A673 (cell line): ENCODE measurements at regions not wholly inside any gene's neighbourhood (a gene's known extent, or its start where the extent isn't known, plus 50 kb on each side); places are given as distances from the start of the nearest gene placed in this dataset.

Source experiments
- BruUV-seq: library from RNA; stranded (reverse); fragments of 400-500 nt; replicated peaks from 2 replicates; lab custom pipeline; 2021; lab: Mats Ljungman, UMichigan
- CTCF ChIA-PET: fragments of 300-600 bp; sonication (Branson Sonifier 250); formaldehyde crosslinking; loops from one replicate; lab custom pipeline; 2022; ENCODE audit warnings: antibody characterized with exemption; lab: Charles Lee
- POLR2A ChIA-PET: fragments of 300-600 bp; sonication (Branson Sonifier 250); formaldehyde crosslinking; loops from one replicate; lab custom pipeline; 2022; ENCODE audit warnings: antibody characterized with exemption; ENCODE audit not compliant: low non-redundant PET; lab: Charles Lee
- DNase-seq: peaks from one replicate; pipeline ENCODE4 v3.0.0-alpha.2; 2015; ENCODE audit warnings: low spot score
- H3K27ac ChIP-seq: fragments of 200-600 bp; sonication (generic); 2 replicates; pipeline ENCODE4 v1.5.1; 2016; ENCODE audit warnings: mixed run types, low read depth, mild to moderate bottlenecking, mixed read lengths, antibody characterized with exemption, low read length; ENCODE audit not compliant: poor library complexity, severe bottlenecking
- H3K27me3 ChIP-seq: fragments of 200-600 bp; sonication (generic); replicated peaks from 2 replicates; pipeline ENCODE4 v1.6.1; 2017; ENCODE audit warnings: mixed run types, low read depth, mild to moderate bottlenecking, mixed read lengths, antibody characterized with exemption, low read length; ENCODE audit not compliant: insufficient read depth, poor library complexity
- H3K36me3 ChIP-seq: fragments of 200-600 bp; sonication (generic); 2 replicates; pipeline ENCODE4 v1.6.1; 2016; ENCODE audit warnings: mixed run types, mild to moderate bottlenecking, mixed read lengths, antibody characterized with exemption, low read length; ENCODE audit not compliant: insufficient read depth, poor library complexity, severe bottlenecking
- H3K4me1 ChIP-seq: fragments of 200-600 bp; sonication (generic); 2 replicates; pipeline ENCODE4 v1.6.1; 2017; ENCODE audit warnings: mixed run types, mild to moderate bottlenecking, mixed read lengths, antibody characterized with exemption, low read length; ENCODE audit not compliant: insufficient read depth, poor library complexity, severe bottlenecking
- H3K4me3 ChIP-seq: fragments of 200-600 bp; sonication (generic); 2 replicates; pipeline ENCODE4 v1.5.1; 2016; ENCODE audit warnings: low read depth, mixed run types, mild to moderate bottlenecking, mixed read lengths, low read length; ENCODE audit not compliant: poor library complexity, severe bottlenecking
- H3K9me3 ChIP-seq: fragments of 200-600 bp; sonication (generic); 2 replicates; pipeline ENCODE4 v1.6.1; 2016; ENCODE audit warnings: mixed run types, low read depth, mild to moderate bottlenecking, mixed read lengths, antibody characterized with exemption, low read length; ENCODE audit not compliant: poor library complexity, severe bottlenecking
- EZH2 ChIP-seq: fragments of 200-600 bp; sonication (generic); IDR thresholded peaks from 2 replicates; pipeline ENCODE4 v1.6.1; 2017; ENCODE audit warnings: borderline replicate concordance, low read depth, mild to moderate bottlenecking, mixed read lengths, antibody characterized with exemption, low read length; ENCODE audit not compliant: poor library complexity, severe bottlenecking
- intact Hi-C: fragments of 100-400 bp; cut with micrococcal nuclease; formaldehyde crosslinking; loops from one replicate; pipeline ENCODE4 v1.10.0; 2022; ENCODE audit not compliant: unreplicated experiment
- TF ChIP-seq, protein P1 (sequence below): fragments of 300-800, 200-600 bp; sonication (generic); conservative IDR thresholded peaks from 2 replicates; pipeline ENCODE4 v1.5.1; 2017; ENCODE audit warnings: low read depth, mild to moderate bottlenecking, antibody characterized with exemption, low read length, moderate library complexity, mixed read lengths

DNA sequence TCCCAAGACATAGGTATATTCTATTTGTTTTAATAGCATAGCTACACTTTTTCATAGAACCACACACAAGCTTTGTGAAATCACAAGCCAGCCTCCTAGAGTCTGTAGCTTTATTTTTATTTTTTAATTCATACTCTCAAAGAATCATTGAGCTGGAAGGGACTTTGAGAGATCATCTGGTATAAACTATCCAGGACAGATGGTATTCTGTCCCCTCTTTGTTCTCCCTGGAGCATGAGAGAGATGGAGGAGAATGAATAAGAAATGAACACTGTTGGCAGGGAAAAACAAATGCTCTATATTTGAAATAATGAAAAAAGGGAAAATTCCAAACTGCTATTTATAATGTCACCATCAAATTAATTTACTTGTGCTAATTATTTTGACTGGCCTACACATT lies 338.7 kb upstream of the IL12A start:
- TF ChIP-seq, protein P1, sequence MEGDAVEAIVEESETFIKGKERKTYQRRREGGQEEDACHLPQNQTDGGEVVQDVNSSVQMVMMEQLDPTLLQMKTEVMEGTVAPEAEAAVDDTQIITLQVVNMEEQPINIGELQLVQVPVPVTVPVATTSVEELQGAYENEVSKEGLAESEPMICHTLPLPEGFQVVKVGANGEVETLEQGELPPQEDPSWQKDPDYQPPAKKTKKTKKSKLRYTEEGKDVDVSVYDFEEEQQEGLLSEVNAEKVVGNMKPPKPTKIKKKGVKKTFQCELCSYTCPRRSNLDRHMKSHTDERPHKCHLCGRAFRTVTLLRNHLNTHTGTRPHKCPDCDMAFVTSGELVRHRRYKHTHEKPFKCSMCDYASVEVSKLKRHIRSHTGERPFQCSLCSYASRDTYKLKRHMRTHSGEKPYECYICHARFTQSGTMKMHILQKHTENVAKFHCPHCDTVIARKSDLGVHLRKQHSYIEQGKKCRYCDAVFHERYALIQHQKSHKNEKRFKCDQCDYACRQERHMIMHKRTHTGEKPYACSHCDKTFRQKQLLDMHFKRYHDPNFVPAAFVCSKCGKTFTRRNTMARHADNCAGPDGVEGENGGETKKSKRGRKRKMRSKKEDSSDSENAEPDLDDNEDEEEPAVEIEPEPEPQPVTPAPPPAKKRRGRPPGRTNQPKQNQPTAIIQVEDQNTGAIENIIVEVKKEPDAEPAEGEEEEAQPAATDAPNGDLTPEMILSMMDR = no peak
- no peak for TF ChIP-seq EZH2
- H3K27ac ChIP-seq = no peak overlapping the region
- intact Hi-C loops = no loop called here
- no peaks in the 10 kb centered on the region for H3K4me1 ChIP-seq
- H3K36me3 ChIP-seq = no peaks in the 10 kb centered on the region
- H3K4me3 ChIP-seq = no peak overlapping the region
- H3K27me3 ChIP-seq = no peaks in the 10 kb centered on the region
- no TSS peak for BruUV-seq
- ChIA-PET POLR2A (no interaction called here), CTCF (no interaction called here)
- H3K9me3 ChIP-seq = no peaks in the 10 kb centered on the region
- no peak for DNase-seq

DNA sequence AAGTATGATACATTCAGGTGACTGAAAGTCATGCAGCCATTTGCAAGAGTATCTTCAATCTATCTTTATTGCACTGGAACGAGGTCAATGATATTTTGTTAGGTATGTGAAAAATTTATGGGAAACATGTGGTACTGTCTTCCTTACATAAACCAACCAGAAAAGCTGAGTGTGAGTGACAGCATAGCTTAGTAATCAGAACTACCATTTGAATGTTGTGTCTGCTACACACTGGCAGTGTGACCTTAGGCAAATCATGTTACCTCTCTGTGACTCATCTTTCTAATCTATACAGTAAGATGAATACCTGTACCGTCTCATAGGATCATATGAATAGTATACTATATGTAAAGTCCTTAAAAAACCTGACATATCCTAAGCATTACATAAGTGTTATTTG lies 337.9 kb upstream of the IL12A start:
- no peak overlapping the region for H3K27ac ChIP-seq
- DNase-seq = no peak
- intact Hi-C loops = no loop called here
- TF ChIP-seq, protein P1 = no peak
- no peak for TF ChIP-seq EZH2
- no TSS peak for BruUV-seq
- no peaks in the 10 kb centered on the region for H3K4me1 ChIP-seq
- no peaks in the 10 kb centered on the region for H3K27me3 ChIP-seq
- CTCF ChIA-PET = no interaction called here
- no peaks in the 10 kb centered on the region for H3K36me3 ChIP-seq
- no peak overlapping the region for H3K4me3 ChIP-seq
- H3K9me3 ChIP-seq = no peaks in the 10 kb centered on the region
- POLR2A ChIA-PET = no interaction called here

DNA sequence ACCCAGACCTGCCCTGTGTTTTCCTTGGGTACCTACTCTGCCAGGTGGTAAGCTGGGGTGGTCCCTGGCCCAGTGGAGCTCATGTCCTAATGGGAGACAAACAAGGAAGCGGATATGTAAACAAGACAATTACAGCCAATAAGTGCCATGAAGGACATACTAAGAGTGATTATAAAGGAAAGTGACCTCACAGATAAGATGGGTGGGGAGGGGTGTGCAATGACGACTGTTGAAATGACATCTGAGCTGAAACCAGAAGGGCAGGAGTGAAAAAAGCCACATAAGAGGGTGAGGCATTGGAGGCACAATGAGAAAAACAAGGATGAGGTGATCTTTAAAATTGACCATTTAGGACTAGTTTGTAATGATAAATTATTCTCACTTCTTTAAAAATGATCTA lies 336.2 kb upstream of the IL12A start:
- Histone ChIP-seq H3K4me3 (no peak overlapping the region), H3K27ac (no peak overlapping the region), H3K36me3 (no peaks in the 10 kb centered on the region), H3K27me3 (no peaks in the 10 kb centered on the region), H3K4me1 (no peaks in the 10 kb centered on the region), H3K9me3 (no peaks in the 10 kb centered on the region)
- DNase-seq = no peak
- TF ChIP-seq EZH2 = no peak
- TF ChIP-seq, protein P1 = no peak
- intact Hi-C loops = no loop called here
- ChIA-PET CTCF (no interaction called here), POLR2A (no interaction called here)
- BruUV-seq = no TSS peak
